HepG2 (cell line): ENCODE measurements at regions not wholly inside any gene's neighbourhood (a gene's known extent, or its start where the extent isn't known, plus 50 kb on each side); places are given as distances from the start of the nearest gene placed in this dataset.

Experiments
- CAMTA2 ChIP-seq: sonication (generic); formaldehyde crosslinking; IDR thresholded peaks from 2 replicates; pipeline ENCODE4 v1.4.0; 2020; ENCODE audit warnings: mild to moderate bottlenecking, missing genetic modification reagents, borderline replicate concordance
- CREB1 ChIP-seq, 2 experiments: fragments of 450-650 bp in 1 of 2; IDR thresholded peaks; 2 replicates each; pipeline ENCODE4 v1.6.1; 2016 to 2017; ENCODE audit warnings: control low read depth in 1 of 2, mild to moderate bottlenecking in 1 of 2, missing compliant biosample characterization in 1 of 2, missing genetic modification characterization in 1 of 2
- FOXK1 ChIP-seq: sonication (generic); formaldehyde crosslinking; IDR thresholded peaks from 2 replicates; pipeline ENCODE4 v1.4.0; 2020; ENCODE audit warnings: low read depth, missing genetic modification reagents, borderline replicate concordance
- GLI4 ChIP-seq: sonication (generic); formaldehyde crosslinking; IDR thresholded peaks from 2 replicates; pipeline ENCODE4 v1.5.1; 2020; ENCODE audit warnings: missing genetic modification reagents, mild to moderate bottlenecking, moderate library complexity, borderline replicate concordance
- KLF13 ChIP-seq: sonication (generic); formaldehyde crosslinking; IDR thresholded peaks from 2 replicates; pipeline ENCODE4 v1.4.0; 2020; ENCODE audit warnings: mild to moderate bottlenecking, missing genetic modification reagents
- MED13 ChIP-seq: sonication (generic); formaldehyde crosslinking; IDR thresholded peaks from 2 replicates; pipeline ENCODE4 v1.5.0; 2020; ENCODE audit warnings: missing genetic modification reagents
- MTA3 ChIP-seq: sonication (generic); formaldehyde crosslinking; IDR thresholded peaks from 2 replicates; pipeline ENCODE4 v1.4.0; 2020; ENCODE audit warnings: missing genetic modification reagents
- TCF7L2 ChIP-seq: IDR thresholded peaks from 2 replicates; pipeline ENCODE4 v1.6.1; 2011; ENCODE audit warnings: mild to moderate bottlenecking, low read depth, low read length, moderate library complexity
- ZBTB8A ChIP-seq: sonication (generic); formaldehyde crosslinking; IDR thresholded peaks from 2 replicates; pipeline ENCODE4 v1.4.0; 2020; ENCODE audit warnings: mild to moderate bottlenecking, low read depth, missing genetic modification reagents, borderline replicate concordance
- ZNF124 ChIP-seq: sonication (generic); formaldehyde crosslinking; IDR thresholded peaks from 2 replicates; pipeline ENCODE4 v1.4.0; 2020; ENCODE audit warnings: missing genetic modification reagents
- ZNF350 ChIP-seq: sonication (generic); formaldehyde crosslinking; IDR thresholded peaks from 2 replicates; pipeline ENCODE4 v1.4.0; 2020; ENCODE audit warnings: mild to moderate bottlenecking, low read depth, missing genetic modification reagents, borderline replicate concordance

- TF ChIP-seq MED13 (no peak), MTA3 (CRISPR knock-in tag) (no peak), KLF13 (no peak), ZBTB8A (CRISPR knock-in tag) (no peak), FOXK1 (CRISPR knock-in tag) (no peak), CREB1 (IDR thresholded peaks at IDR 0.05) (no peak), CREB1 (CRISPR knock-in tag; IDR thresholded peaks at IDR 0.05) (no peak), ZNF350 (no peak), ZNF124 (no peak), TCF7L2 (no peak), CAMTA2 (CRISPR knock-in tag) (no peak), GLI4 (no peak)
Observed at GRCh38 chr12:83904175-83904574, 1008.4 kb downstream of the SLC6A15 start.
